H1 (cell line): ENCODE measurements at regions not wholly inside any gene's neighbourhood (a gene's known extent, or its start where the extent isn't known, plus 50 kb on each side); places are given as distances from the start of the nearest gene placed in this dataset.

Source experiments
- CTCF ChIA-PET: fragments of 300-600 bp; sonication (Branson Sonifier 250); formaldehyde crosslinking; loops from one replicate; lab custom pipeline; 2021; ENCODE audit not compliant: partially characterized antibody; lab: Charles Lee
- POLR2A ChIA-PET: fragments of 300-600 bp; sonication (Branson Sonifier 250); formaldehyde crosslinking; loops from one replicate; lab custom pipeline; 2021; ENCODE audit warnings: inconsistent platforms; ENCODE audit not compliant: partially characterized antibody; lab: Charles Lee
- DNase-seq, 2 experiments: peaks; one replicate each; pipeline versions ENCODE4 v3.0.0 to v3.0.0-alpha.2; 2010 to 2022; ENCODE audit warnings: low spot score in 2 of 2, low read depth in 1 of 2, mixed read lengths in 1 of 2
- FAIRE-seq: peaks from 2 replicates; lab custom pipeline; 2011; peaks lifted over from hg19 to GRCh38; lab: Jason Lieb, UNC
- H2AFZ ChIP-seq: 2 replicates; pipeline ENCODE4 v1.8.1; 2012; ENCODE audit warnings: low read length, inconsistent platforms
- H2AK5ac ChIP-seq: 2 replicates; pipeline ENCODE4 v1.6.1; 2013; ENCODE audit warnings: low read depth, low read length
- H2BK120ac ChIP-seq: replicated peaks from 2 replicates; pipeline ENCODE3; 2013; ENCODE audit warnings: low read depth, low read length, inconsistent platforms
- H2BK12ac ChIP-seq: 2 replicates; pipeline ENCODE4 v1.6.1; 2013; ENCODE audit warnings: low read depth, low read length
- H2BK15ac ChIP-seq: 2 replicates; pipeline ENCODE4 v1.6.1; 2013; ENCODE audit warnings: low read length
- H2BK20ac ChIP-seq: 2 replicates; pipeline ENCODE4 v1.6.1; 2013; ENCODE audit warnings: low read length
- H2BK5ac ChIP-seq: 2 replicates; pipeline ENCODE4 v1.6.1; 2013; ENCODE audit warnings: low read depth, low read length
- H3K14ac ChIP-seq: 2 replicates; pipeline ENCODE4 v1.6.1; 2013; ENCODE audit warnings: inconsistent platforms; ENCODE audit not compliant: insufficient read length
- H3K18ac ChIP-seq: 2 replicates; pipeline ENCODE4 v1.6.1; 2013; ENCODE audit warnings: low read length; ENCODE audit errors: extremely low read depth
- H3K23ac ChIP-seq: 2 replicates; pipeline ENCODE4 v1.6.1; 2013; ENCODE audit warnings: inconsistent platforms; ENCODE audit not compliant: insufficient read length
- H3K23me2 ChIP-seq: 2 replicates; pipeline ENCODE4 v1.6.1; 2013; ENCODE audit warnings: low read depth, low read length
- H3K27ac ChIP-seq: 2 replicates; pipeline ENCODE4 v1.6.1; 2011; ENCODE audit warnings: low read depth, low read length, inconsistent platforms
- H3K27me3 ChIP-seq, 4 experiments: replicated peaks in 1 of 4; 1 replicate in 1 of 4; 2 replicates in 3 of 4; pipeline versions ENCODE4 v1.6.1 to v1.8.1; 2011 to 2013; ENCODE audit warnings: low read length in 3 of 4, mild to moderate bottlenecking in 3 of 4, inconsistent platforms in 2 of 4, mixed read lengths in 2 of 4, moderate library complexity in 1 of 4; ENCODE audit not compliant: control insufficient read depth in 3 of 4, insufficient read depth in 3 of 4; ENCODE audit errors: extremely low read depth in 1 of 4
- H3K36me3 ChIP-seq, 4 experiments: 2 replicates each; pipeline versions ENCODE4 v1.6.1 to v1.8.1; 2011 to 2013; ENCODE audit warnings: mild to moderate bottlenecking in 4 of 4, low read length in 3 of 4, moderate library complexity in 2 of 4, control low read depth in 1 of 4, inconsistent platforms in 1 of 4; ENCODE audit not compliant: insufficient read depth in 4 of 4, control insufficient read depth in 2 of 4
- H3K4ac ChIP-seq: replicated peaks from 2 replicates; pipeline ENCODE3; 2013; ENCODE audit warnings: low read length, low read depth, mixed read lengths, inconsistent platforms; ENCODE audit not compliant: insufficient read length
- H3K4me1 ChIP-seq, 4 experiments: replicated peaks in 1 of 4; 1 replicate in 1 of 4; 2 replicates in 3 of 4; pipeline versions ENCODE4 v1.6.1 to v1.8.1; 2011 to 2013; ENCODE audit warnings: low read length in 3 of 4, inconsistent platforms in 2 of 4, mixed read lengths in 1 of 4; ENCODE audit not compliant: insufficient read depth in 4 of 4, control insufficient read depth in 3 of 4
- H3K4me2 ChIP-seq, 2 experiments: 2 replicates each; pipeline versions ENCODE4 v1.6.1 to v1.8.1; 2011 to 2013; ENCODE audit warnings: low read depth in 2 of 2, low read length in 2 of 2, control low read depth in 1 of 2, inconsistent platforms in 1 of 2, mild to moderate bottlenecking in 1 of 2; ENCODE audit not compliant: insufficient read depth in 1 of 2
- H3K4me3 ChIP-seq, 4 experiments: fragments of 200-600, 300-600 bp in 1 of 4; sonication (generic), shearing (Covaris generic), sonication (Bioruptor Twin) in 1 of 4; 2 replicates each; pipeline versions ENCODE4 v1.5.1 to v1.8.1; 2011 to 2016; ENCODE audit warnings: low read length in 4 of 4, low read depth in 3 of 4, control low read depth in 2 of 4, inconsistent platforms in 2 of 4, mild to moderate bottlenecking in 2 of 4, mixed read lengths in 1 of 4, moderate library complexity in 1 of 4; ENCODE audit not compliant: insufficient read depth in 2 of 4; ENCODE audit errors: extremely low read depth in 1 of 4
- H3K56ac ChIP-seq: replicated peaks from 2 replicates; pipeline ENCODE3; 2013; ENCODE audit warnings: low read depth, mild to moderate bottlenecking, mixed read lengths, low read length, inconsistent platforms; ENCODE audit not compliant: insufficient read length
- H3K79me1 ChIP-seq: 2 replicates; pipeline ENCODE4 v1.6.1; 2013; ENCODE audit warnings: low read depth, low read length, control low read depth
- H3K79me2 ChIP-seq, 2 experiments: 2 replicates each; pipeline versions ENCODE4 v1.6.1 to v1.8.1; 2012 to 2013; ENCODE audit warnings: low read length in 2 of 2, mild to moderate bottlenecking in 2 of 2, inconsistent platforms in 1 of 2; ENCODE audit not compliant: insufficient read depth in 2 of 2, control insufficient read depth in 1 of 2
- H3K9ac ChIP-seq, 4 experiments: replicated peaks in 1 of 4; 1 replicate in 1 of 4; 2 replicates in 3 of 4; pipeline versions ENCODE4 v1.6.1 to v1.8.1; 2011 to 2013; ENCODE audit warnings: low read depth in 3 of 4, low read length in 3 of 4, control low read depth in 2 of 4, mild to moderate bottlenecking in 2 of 4, moderate library complexity in 2 of 4, inconsistent platforms in 1 of 4; ENCODE audit errors: extremely low read depth in 1 of 4
- H3K9me3 ChIP-seq, 2 experiments: 2 replicates each; pipeline versions ENCODE4 v1.6.1 to v1.8.1; 2012 to 2013; ENCODE audit warnings: mild to moderate bottlenecking in 2 of 2, moderate library complexity in 2 of 2, control low read depth in 1 of 2, inconsistent platforms in 1 of 2, low read depth in 1 of 2, low read length in 1 of 2, mixed read lengths in 1 of 2; ENCODE audit not compliant: insufficient read depth in 2 of 2
- H4K20me1 ChIP-seq, 2 experiments: replicated peaks in 1 of 2; 2 replicates each; pipeline versions ENCODE3 to v1.8.1; 2011 to 2013; ENCODE audit warnings: inconsistent platforms in 2 of 2, low read length in 2 of 2, mild to moderate bottlenecking in 1 of 2; ENCODE audit not compliant: insufficient read depth in 2 of 2, control insufficient read depth in 1 of 2
- H4K5ac ChIP-seq: 2 replicates; pipeline ENCODE4 v1.6.1; 2013; ENCODE audit warnings: low read length, low read depth, mixed read lengths, inconsistent platforms; ENCODE audit not compliant: insufficient read length
- H4K8ac ChIP-seq: 2 replicates; pipeline ENCODE4 v1.8.0; 2013; ENCODE audit warnings: mild to moderate bottlenecking, moderate library complexity, low read length, inconsistent platforms; ENCODE audit not compliant: insufficient read depth; ENCODE audit errors: extremely low read depth
- H4K91ac ChIP-seq: replicated peaks from 2 replicates; pipeline ENCODE3; 2013; ENCODE audit warnings: low read length, mixed read lengths, inconsistent platforms; ENCODE audit not compliant: insufficient read length
- BCL11A ChIP-seq, 2 experiments: IDR thresholded peaks; one replicate each; pipeline ENCODE4 v1.6.1; 2011; ENCODE audit warnings: low read depth in 2 of 2, low read length in 2 of 2, mild to moderate bottlenecking in 2 of 2
- BRCA1 ChIP-seq: IDR thresholded peaks from 2 replicates; pipeline ENCODE4 v1.6.1; 2012; ENCODE audit warnings: low read depth, low read length, improper control_type of control experiment
- HDAC6 ChIP-seq: IDR thresholded peaks from one replicate; pipeline ENCODE4 v1.7.1; 2012; ENCODE audit warnings: low read depth, mild to moderate bottlenecking, inconsistent platforms, low read length, moderate library complexity
- JUN ChIP-seq: IDR thresholded peaks from 2 replicates; pipeline ENCODE4 v1.6.1; 2011; ENCODE audit warnings: low read depth, mild to moderate bottlenecking, improper control_type of control experiment, low read length
- KDM4A ChIP-seq: IDR thresholded peaks from one replicate; pipeline ENCODE4 v1.7.1; 2012; ENCODE audit warnings: low read depth, mild to moderate bottlenecking, moderate library complexity, low read length, inconsistent platforms; ENCODE audit not compliant: severe bottlenecking
- PHF8 ChIP-seq: fragments of 200-600 bp; sonication (generic); conservative IDR thresholded peaks from 2 replicates; pipeline ENCODE4 v1.7.1; 2012; ENCODE audit warnings: low read depth, mild to moderate bottlenecking, inconsistent platforms, low read length, moderate library complexity
- RBBP5 ChIP-seq: IDR thresholded peaks from 2 replicates; pipeline ENCODE4 v1.7.1; 2012; ENCODE audit warnings: low read depth, mild to moderate bottlenecking, inconsistent platforms, low read length, moderate library complexity, borderline replicate concordance
- RXRA ChIP-seq: IDR thresholded peaks from 2 replicates; pipeline ENCODE4 v1.6.1; 2011; ENCODE audit warnings: low read depth, mild to moderate bottlenecking, low read length, moderate library complexity; ENCODE audit not compliant: insufficient read depth
- SP2 ChIP-seq: IDR thresholded peaks from 2 replicates; pipeline ENCODE4 v1.6.1; 2012; ENCODE audit warnings: mild to moderate bottlenecking, low read length, inconsistent platforms
- TAF1 ChIP-seq: IDR thresholded peaks from 2 replicates; pipeline ENCODE4 v1.6.1; 2011; ENCODE audit warnings: mild to moderate bottlenecking, low read depth, low read length
- TEAD4 ChIP-seq: IDR thresholded peaks from 2 replicates; pipeline ENCODE4 v1.6.1; 2012; ENCODE audit warnings: low read depth, low read length, inconsistent platforms, mixed read lengths
- WGBS, 2 experiments: shearing (Covaris generic) in 1 of 2; methylation state at CpG; one replicate each; pipeline versions ENCODE4 v1.1.6 to v1.1.7; 2013 to 2015; ENCODE audit warnings: low lambda C conversion rate in 2 of 2, mixed read lengths in 2 of 2, inconsistent platforms in 1 of 2, low coverage in 1 of 2, missing lambda C conversion rate in 1 of 2; ENCODE audit not compliant: insufficient replicate concordance in 2 of 2, insufficient coverage in 1 of 2, insufficient read length in 1 of 2; ENCODE audit errors: extremely low coverage in 1 of 2, missing lambda C conversion rate in 1 of 2; 5-methylcytosine and 5-hydroxymethylcytosine counted together

DNA sequence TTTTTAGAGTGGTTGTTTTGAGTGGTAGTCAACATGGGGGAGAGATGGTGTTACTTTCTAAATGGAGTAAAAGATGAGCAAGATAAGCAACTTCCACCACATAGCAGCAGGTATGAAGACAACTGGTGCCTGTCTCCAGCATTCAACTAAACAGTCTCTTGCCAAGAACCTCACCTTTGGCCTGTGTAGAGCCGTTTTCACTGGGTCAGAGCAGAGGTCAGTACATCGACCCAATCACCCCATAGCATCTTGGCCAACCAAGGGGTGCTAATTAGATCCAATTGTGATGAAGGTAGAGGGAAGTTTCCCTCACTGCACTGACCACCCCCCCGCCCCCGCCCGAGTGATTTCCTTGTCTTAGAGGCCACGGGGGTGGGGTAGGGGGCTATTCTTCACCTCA, 188.2 kb downstream of the BLID start:
- no peaks in the 10 kb centered on the region for H3K9me3 ChIP-seq
- WGBS, 2 experiments = 100% methylated on average over 2 of the region's 6 CpGs; no CpG with 5 or more reads in 1 of the 2 experiments
- H2AK5ac ChIP-seq = no peak overlapping the region
- H3K4me1 ChIP-seq = peaks cover 4 to 15% (median 10%) of the 10 kb centered on the region in 4 experiments; a peak in 5 of 7 replicates
- no peaks in the 10 kb centered on the region; a peak in 1 of 7 replicates for H3K27me3 ChIP-seq
- no peak for FAIRE-seq
- no peaks in the 10 kb centered on the region for H3K36me3 ChIP-seq
- ChIA-PET CTCF (interaction anchor here (0.7 to 1.6 kb wide), 4 partner anchors 8 to 274 kb away, joined by 3 to 6 read pairs (median 4); no protein-coding TSS in a partner anchor), POLR2A (interaction anchor here (2.2 kb wide), 1 partner anchor 205 kb away, joined by 4 read pairs; no protein-coding TSS in a partner anchor)
- no peak overlapping the region for H2BK120ac ChIP-seq
- no peaks in the 10 kb centered on the region for H3K79me1 ChIP-seq
- H2BK20ac ChIP-seq = no peak overlapping the region
- H3K14ac ChIP-seq = no peak overlapping the region
- H3K23me2 ChIP-seq = peaks cover 7% of the 10 kb centered on the region
- no peak overlapping the region for H4K5ac ChIP-seq
- no peak for TF ChIP-seq RXRA
- no peak for TF ChIP-seq SP2
- TF ChIP-seq JUN = no peak
- no peak for TF ChIP-seq RBBP5
- TF ChIP-seq TAF1 = no peak
- TF ChIP-seq BRCA1 = no peak
- TF ChIP-seq TEAD4 = no peak
- TF ChIP-seq PHF8 = no peak
- TF ChIP-seq HDAC6 = no peak
- TF ChIP-seq BCL11A (IDR thresholded peaks at IDR 0.05; ENCODE audit: low read depth in 2 of 2, low read length in 2 of 2) = no peak
- TF ChIP-seq KDM4A = no peak
- no peak overlapping the region for H2BK15ac ChIP-seq
- no peak overlapping the region; a peak in 1 of 4 replicates for H3K4me2 ChIP-seq
- no peak for DNase-seq
- H3K9ac ChIP-seq = no peak overlapping the region
- no peak overlapping the region for H3K23ac ChIP-seq
- H2BK5ac ChIP-seq = no peak overlapping the region
- no peak overlapping the region for H3K4ac ChIP-seq
- H3K4me3 ChIP-seq = no peak overlapping the region
- no peak overlapping the region for H3K18ac ChIP-seq
- no peak overlapping the region for H4K91ac ChIP-seq
- H4K8ac ChIP-seq = no peak overlapping the region
- H3K79me2 ChIP-seq = no peaks in the 10 kb centered on the region
- no peak overlapping the region for H2BK12ac ChIP-seq
- H2AFZ ChIP-seq = no peak overlapping the region
- no peaks in the 10 kb centered on the region for H4K20me1 ChIP-seq
- H3K56ac ChIP-seq = no peak overlapping the region
- H3K27ac ChIP-seq = no peak overlapping the region
